Common myeloid progenitor, CD34-positive (primary cell): ENCODE measurements at regions not wholly inside any gene's neighbourhood (a gene's known extent, or its start where the extent isn't known, plus 50 kb on each side); places are given as distances from the start of the nearest gene placed in this dataset.

Experiments
- CTCF ChIA-PET: fragments of 350-600 bp; sonication (Branson Sonifier 250); formaldehyde crosslinking; loops from one replicate; lab custom pipeline; 2021; ENCODE audit warnings: antibody characterized with exemption; lab: Charles Lee
- POLR2A ChIA-PET: fragments of 350-600 bp; sonication (Branson Sonifier 250); formaldehyde crosslinking; loops from one replicate; lab custom pipeline; 2021; ENCODE audit warnings: antibody characterized with exemption; lab: Charles Lee
- DNase-seq, 3 donors: peaks; one replicate each; pipeline versions ENCODE4 v3.0.0 to v3.0.0-alpha.2; 2013
- H3K27ac ChIP-seq, 2 experiments: 1 replicate in 1 of 2; 2 replicates in 1 of 2; pipeline ENCODE4 v1.7.0; 2013; ENCODE audit warnings: inconsistent platforms in 2 of 2, low read length in 2 of 2, mild to moderate bottlenecking in 2 of 2, low read depth in 1 of 2, moderate library complexity in 1 of 2; ENCODE audit not compliant: severe bottlenecking in 2 of 2, insufficient read depth in 1 of 2, poor library complexity in 1 of 2
- H3K27me3 ChIP-seq, 5 experiments: replicated peaks in 2 of 5; 1 replicate in 3 of 5; 2 replicates in 2 of 5; pipeline versions ENCODE4 v1.6.1 to v1.7.0; 2013; ENCODE audit warnings: low read length in 4 of 5, mild to moderate bottlenecking in 2 of 5, moderate library complexity in 2 of 5, inconsistent platforms in 1 of 5; ENCODE audit not compliant: insufficient read depth in 5 of 5, control insufficient read depth in 4 of 5
- H3K36me3 ChIP-seq, 4 experiments: 1 replicate in 2 of 4; 2 replicates in 2 of 4; pipeline versions ENCODE4 v1.6.1 to v1.7.0; 2013; ENCODE audit warnings: low read length in 3 of 4, control low read depth in 1 of 4, mild to moderate bottlenecking in 1 of 4; ENCODE audit not compliant: control insufficient read depth in 4 of 4, insufficient read depth in 4 of 4
- H3K4me1 ChIP-seq, 4 experiments: 1 replicate in 3 of 4; 2 replicates in 1 of 4; pipeline versions ENCODE4 v1.6.1 to v1.7.1; 2013; ENCODE audit warnings: low read length in 3 of 4, mild to moderate bottlenecking in 3 of 4, control low read depth in 1 of 4, inconsistent platforms in 1 of 4, moderate library complexity in 1 of 4; ENCODE audit not compliant: control insufficient read depth in 4 of 4, insufficient read depth in 4 of 4; ENCODE audit errors: control extremely low read depth in 1 of 4
- H3K4me3 ChIP-seq, 7 experiments: 1 replicate in 4 of 7; 2 replicates in 3 of 7; pipeline versions ENCODE4 v1.5.1 to v1.7.0; 2013; ENCODE audit warnings: mild to moderate bottlenecking in 7 of 7, low read length in 6 of 7, moderate library complexity in 6 of 7, inconsistent platforms in 2 of 7, low read depth in 2 of 7, control low read depth in 1 of 7; ENCODE audit not compliant: insufficient read depth in 4 of 7, control insufficient read depth in 1 of 7; ENCODE audit errors: extremely low read depth in 1 of 7
- H3K9me3 ChIP-seq, 5 experiments: 1 replicate in 4 of 5; 2 replicates in 1 of 5; pipeline versions ENCODE4 v1.6.1 to v1.7.1; 2013; ENCODE audit warnings: low read length in 4 of 5, mild to moderate bottlenecking in 2 of 5, inconsistent platforms in 1 of 5, low read depth in 1 of 5, moderate library complexity in 1 of 5; ENCODE audit not compliant: control insufficient read depth in 4 of 5, insufficient read depth in 2 of 5; ENCODE audit errors: control extremely low read depth in 1 of 5
- WGBS: methylation state at CpG from one replicate; pipeline ENCODE4 v1.1.5; 2013; ENCODE audit not compliant: insufficient coverage; 5-methylcytosine and 5-hydroxymethylcytosine counted together

DNA sequence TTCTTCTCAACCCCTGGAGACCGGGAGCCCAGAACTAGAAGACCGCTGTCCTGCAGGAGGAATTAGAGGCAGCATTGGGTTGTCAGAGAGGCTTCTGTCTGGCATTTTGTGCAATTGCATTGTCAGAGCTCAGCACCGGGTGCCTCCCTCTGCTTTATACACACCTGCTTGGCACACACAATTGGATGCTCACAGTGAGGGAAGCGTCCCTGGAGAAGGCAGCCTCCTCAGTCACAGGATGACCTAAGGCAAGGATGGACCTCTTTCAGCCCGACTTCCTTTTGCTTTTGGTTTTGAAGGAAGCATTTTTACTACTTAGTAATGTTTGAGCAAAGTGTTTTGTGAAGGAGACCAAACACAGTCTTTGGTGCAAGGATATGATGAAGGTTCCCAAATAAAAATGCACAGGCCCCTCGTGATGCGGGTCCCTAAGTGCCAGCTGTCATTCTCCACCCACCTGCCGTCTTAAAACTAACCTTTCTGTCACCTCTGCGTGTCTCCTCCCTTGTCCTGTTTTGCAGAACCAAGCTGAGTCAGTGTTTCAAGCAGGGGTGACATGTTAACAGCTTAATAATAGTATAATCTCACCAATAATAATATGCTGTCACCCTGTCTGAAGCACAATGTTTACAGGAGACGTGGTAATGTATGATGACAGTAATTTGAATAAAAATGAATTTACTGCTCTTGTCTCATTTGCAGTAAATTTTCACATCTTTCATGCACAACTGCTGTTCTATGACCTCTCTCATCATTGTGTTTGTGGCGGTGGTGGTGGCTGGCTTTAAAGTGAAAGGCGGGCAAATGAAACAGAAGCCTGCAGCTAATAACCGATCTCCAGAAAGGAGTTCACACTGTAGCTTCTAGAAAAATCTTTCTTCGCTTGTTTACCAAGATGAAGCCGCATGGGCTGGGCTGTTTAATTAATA, 430.2 kb upstream of the MKI67 start:
- H3K4me1 ChIP-seq = no peaks in the 10 kb centered on the region
- no peak for DNase-seq
- no peak overlapping the region for H3K4me3 ChIP-seq
- 89% methylated on average over 7 of the region's 15 CpGs for WGBS
- no peaks in the 10 kb centered on the region for H3K36me3 ChIP-seq
- no peak overlapping the region for H3K27ac ChIP-seq
- peaks cover 0 to 10% (median 0%) of the 10 kb centered on the region in 5 experiments for H3K9me3 ChIP-seq
- POLR2A ChIA-PET = no interaction called here
- peaks cover 0 to 28% (median 4%) of the 10 kb centered on the region in 5 experiments for H3K27me3 ChIP-seq
- CTCF ChIA-PET = no interaction called here

DNA sequence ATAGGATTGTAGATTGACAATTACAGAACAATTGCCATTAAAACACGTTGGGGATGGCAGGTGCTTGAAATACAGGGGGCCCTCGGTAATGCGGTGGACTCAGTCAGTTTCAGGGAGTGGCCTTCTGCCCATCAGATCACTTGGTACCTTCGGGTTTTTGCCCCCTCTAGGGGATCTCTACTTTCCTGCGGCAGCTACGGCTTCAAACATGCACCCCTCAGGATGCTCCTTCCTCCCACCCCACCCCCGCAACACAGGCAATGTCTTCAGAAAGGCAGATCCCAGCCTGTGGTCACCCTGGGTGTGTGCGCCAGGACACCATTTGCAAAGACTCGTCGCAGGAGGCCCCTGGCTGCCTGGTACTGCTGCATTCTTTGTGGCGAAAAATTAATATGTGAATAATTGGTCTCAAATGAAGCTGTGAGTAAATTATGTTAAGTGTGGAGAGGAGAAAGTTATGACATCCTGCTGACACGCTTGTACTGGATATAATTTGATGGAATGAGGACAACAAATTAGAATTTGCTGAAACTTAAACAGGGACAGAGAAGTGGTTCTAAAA, 431.0 kb upstream of the MKI67 start:
- Histone ChIP-seq H3K27ac (no peak overlapping the region), H3K36me3 (no peaks in the 10 kb centered on the region), H3K4me3 (no peak overlapping the region), H3K4me1 (no peaks in the 10 kb centered on the region), H3K9me3 (peaks cover 0 to 13% (median 1%) of the 10 kb centered on the region in 5 experiments), H3K27me3 (peaks cover 0 to 28% (median 4%) of the 10 kb centered on the region in 5 experiments)
- ChIA-PET CTCF (no interaction called here), POLR2A (no interaction called here)
- no peak for DNase-seq
- WGBS = 72% methylated on average over 12 of the region's 12 CpGs

GRCh38 chr10:128560406-128560805, 434.2 kb upstream of the MKI67 start:
- WGBS = no CpG with 5 or more reads among the region's 1 CpG
- Histone ChIP-seq H3K4me1 (no peaks in the 10 kb centered on the region), H3K36me3 (no peaks in the 10 kb centered on the region), H3K9me3 (peaks cover 0 to 14% (median 4%) of the 10 kb centered on the region in 5 experiments), H3K4me3 (no peak overlapping the region), H3K27ac (no peak overlapping the region), H3K27me3 (peaks cover 0 to 23% (median 0%) of the 10 kb centered on the region in 5 experiments)
- ChIA-PET POLR2A (no interaction called here), CTCF (no interaction called here)
- DNase-seq = no peak

GRCh38 chr10:128560993-128561392, 434.8 kb upstream of the MKI67 start:
- Histone ChIP-seq H3K4me1 (no peaks in the 10 kb centered on the region), H3K36me3 (no peaks in the 10 kb centered on the region), H3K27ac (no peak overlapping the region), H3K27me3 (peaks cover 0 to 21% (median 0%) of the 10 kb centered on the region in 5 experiments), H3K9me3 (peaks cover 0 to 14% (median 4%) of the 10 kb centered on the region in 5 experiments), H3K4me3 (no peak overlapping the region)
- ChIA-PET POLR2A (no interaction called here), CTCF (no interaction called here)
- WGBS = 93% methylated on average over 3 of the region's 3 CpGs
- no peak for DNase-seq

DNA sequence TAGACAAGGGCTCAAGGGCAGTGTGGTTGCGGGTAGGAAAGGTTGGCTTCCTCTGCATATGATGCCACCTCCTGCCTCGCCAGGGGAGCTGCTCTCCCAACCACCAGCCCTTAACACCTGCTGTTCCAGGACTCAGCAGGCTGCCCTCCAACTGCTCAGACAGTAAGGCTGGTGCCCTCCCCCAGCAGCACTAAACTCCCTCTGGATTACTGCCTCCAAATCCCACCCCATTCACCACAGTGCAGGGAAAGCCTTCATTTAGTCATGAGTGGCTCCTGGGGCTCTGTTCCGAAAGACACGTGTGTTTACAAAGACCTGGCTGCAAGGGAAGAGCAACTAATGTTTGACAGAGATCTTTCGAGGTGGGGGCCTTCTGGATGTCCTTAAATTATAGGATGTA, 437.2 kb upstream of the MKI67 start:
- Histone ChIP-seq H3K4me1 (no peaks in the 10 kb centered on the region), H3K27me3 (peaks cover 0 to 20% (median 2%) of the 10 kb centered on the region in 5 experiments), H3K4me3 (no peak overlapping the region), H3K9me3 (peaks cover 0 to 14% (median 4%) of the 10 kb centered on the region in 5 experiments), H3K36me3 (no peaks in the 10 kb centered on the region), H3K27ac (no peak overlapping the region)
- POLR2A ChIA-PET = no interaction called here
- WGBS = 94% methylated on average over 2 of the region's 5 CpGs
- CTCF ChIA-PET = interaction anchor here (1.3 kb wide), 1 partner anchor 10 kb away, joined by 3 read pairs; no protein-coding TSS in a partner anchor
- no peak for DNase-seq

DNA sequence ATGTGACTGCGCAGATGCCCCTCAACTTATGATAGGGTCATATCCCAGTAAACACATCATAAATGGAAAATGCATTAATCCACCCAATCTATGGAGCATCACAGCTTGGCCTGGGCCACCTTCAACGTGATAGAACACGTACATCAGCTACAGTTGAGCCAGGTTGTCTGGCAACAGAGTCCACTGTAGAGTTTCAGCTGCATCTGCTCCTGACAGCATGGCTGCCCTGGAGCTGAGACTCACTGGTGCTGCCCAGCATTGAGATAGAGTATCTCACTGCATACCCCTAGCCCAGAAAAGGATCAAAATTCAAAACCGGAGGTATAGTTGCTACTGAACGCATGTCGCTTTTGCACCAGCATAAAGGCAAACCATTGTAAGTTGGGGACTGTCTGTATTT, 437.7 kb upstream of the MKI67 start:
- H3K27me3 ChIP-seq = peaks cover 0 to 24% (median 2%) of the 10 kb centered on the region in 5 experiments
- H3K27ac ChIP-seq = no peak overlapping the region
- WGBS = 97% methylated on average over 3 of the region's 6 CpGs
- peaks cover 0 to 14% (median 4%) of the 10 kb centered on the region in 5 experiments for H3K9me3 ChIP-seq
- H3K4me3 ChIP-seq = no peak overlapping the region
- no peaks in the 10 kb centered on the region for H3K36me3 ChIP-seq
- CTCF ChIA-PET = no interaction called here
- POLR2A ChIA-PET = no interaction called here
- H3K4me1 ChIP-seq = no peaks in the 10 kb centered on the region
- no peak for DNase-seq
